GM12891 (cell line): ENCODE measurements at regions not wholly inside any gene's neighbourhood (a gene's known extent, or its start where the extent isn't known, plus 50 kb on each side); places are given as distances from the start of the nearest gene placed in this dataset.

Experiments used
- POLR2A ChIP-seq: IDR thresholded peaks from 2 replicates; pipeline ENCODE4 v1.6.1; 2011; ENCODE audit warnings: low read depth, low read length, control low read depth
- POLR2AphosphoS5 ChIP-seq: IDR thresholded peaks from 2 replicates; pipeline ENCODE4 v1.6.1; 2011; ENCODE audit warnings: low read depth, low read length, control low read depth
- TAF1 ChIP-seq: IDR thresholded peaks from 2 replicates; pipeline ENCODE4 v1.6.1; 2011; ENCODE audit warnings: low read depth, low read length, control low read depth

GRCh38 chr20:17026346-17026745 lies 200.5 kb upstream of the PCSK2 start:
- TF ChIP-seq POLR2A (no peak), TAF1 (no peak), POLR2AphosphoS5 (no peak)
